NT2/D1 (cell line): ENCODE measurements at regions not wholly inside any gene's neighbourhood (a gene's known extent, or its start where the extent isn't known, plus 50 kb on each side); places are given as distances from the start of the nearest gene placed in this dataset.

Experiments
- DNase-seq: peaks from one replicate; pipeline ENCODE4 v3.0.0-alpha.2; 2011; ENCODE audit warnings: low read depth, low spot score
- H3K27me3 ChIP-seq: 2 replicates; pipeline ENCODE4 v1.6.0; 2011; ENCODE audit warnings: mild to moderate bottlenecking; ENCODE audit not compliant: insufficient read length, insufficient read depth
- H3K36me3 ChIP-seq: 2 replicates; pipeline ENCODE4 v1.6.1; 2011; ENCODE audit warnings: mild to moderate bottlenecking, low read length, mixed read lengths; ENCODE audit not compliant: insufficient read depth, insufficient read length
- H3K4me1 ChIP-seq: 2 replicates; pipeline ENCODE4 v1.5.1; 2011; ENCODE audit not compliant: insufficient read depth, insufficient read length
- H3K4me3 ChIP-seq: 2 replicates; pipeline ENCODE4 v1.5.1; 2011; ENCODE audit warnings: low read depth; ENCODE audit not compliant: insufficient read length
- H3K9ac ChIP-seq: 2 replicates; pipeline ENCODE4 v1.6.0; 2011; ENCODE audit warnings: low read depth; ENCODE audit not compliant: insufficient read length
- H3K9me3 ChIP-seq: 2 replicates; pipeline ENCODE4 v1.5.1; 2011; ENCODE audit warnings: mild to moderate bottlenecking, low read length; ENCODE audit not compliant: insufficient read depth
- SUZ12 ChIP-seq: IDR thresholded peaks from 2 replicates; pipeline ENCODE4 v1.6.1; 2011; ENCODE audit not compliant: insufficient read length, insufficient read depth; ENCODE audit errors: extremely low read depth
- YY1 ChIP-seq: IDR thresholded peaks from 2 replicates; pipeline ENCODE4 v1.6.1; 2011; ENCODE audit not compliant: insufficient read length, insufficient read depth
- ZNF274 ChIP-seq: IDR thresholded peaks from 2 replicates; pipeline ENCODE4 v1.6.1; 2011; ENCODE audit warnings: mild to moderate bottlenecking, low read depth, low read length

- Histone ChIP-seq H3K9me3 (0 out of 2 replicates have a peak, but pooled peaks cover 9% of the 10 kb centered on the region), H3K4me1 (no peaks in the 10 kb centered on the region), H3K9ac (no peak overlapping the region), H3K36me3 (no peaks in the 10 kb centered on the region), H3K4me3 (no peak overlapping the region), H3K27me3 (no peaks in the 10 kb centered on the region)
- TF ChIP-seq SUZ12 = no peak
- TF ChIP-seq YY1 = no peak
- no peak for TF ChIP-seq ZNF274
- no peak for DNase-seq
These were observed 1593.1 kb upstream of the RAG2 start for GRCh38 chr11:38191101-38191500.

GRCh38 chr11:38182126-38182866, 1584.3 kb upstream of the RAG2 start:
- no peak for TF ChIP-seq ZNF274
- TF ChIP-seq YY1 = no peak
- TF ChIP-seq SUZ12 = no peak

GRCh38 chr11:38176686-38177322, 1578.8 kb upstream of the RAG2 start:
- TF ChIP-seq SUZ12 = no peak
- TF ChIP-seq ZNF274 = no peak
- Histone ChIP-seq H3K27me3 (no peaks in the 10 kb centered on the region), H3K9me3 (no peaks in the 10 kb centered on the region), H3K4me3 (no peak overlapping the region), H3K9ac (no peak overlapping the region), H3K4me1 (no peaks in the 10 kb centered on the region), H3K36me3 (no peaks in the 10 kb centered on the region)
- DNase-seq = no peak

More at GRCh38 chr11:38182126-38182866, 1584.3 kb upstream of the RAG2 start:
- no peaks in the 10 kb centered on the region for H3K36me3 ChIP-seq
- no peak overlapping the region for H3K4me3 ChIP-seq
- H3K27me3 ChIP-seq = no peaks in the 10 kb centered on the region
- H3K9me3 ChIP-seq = no peaks in the 10 kb centered on the region
- H3K9ac ChIP-seq = no peak overlapping the region
- no peaks in the 10 kb centered on the region for H3K4me1 ChIP-seq
- no peak for DNase-seq

GRCh38 chr11:38173676-38174075, 1575.6 kb upstream of the RAG2 start:
- TF ChIP-seq ZNF274 = no peak
- TF ChIP-seq YY1 = no peak
- no peak for TF ChIP-seq SUZ12
- no peaks in the 10 kb centered on the region for H3K27me3 ChIP-seq
- H3K4me1 ChIP-seq = no peaks in the 10 kb centered on the region
- H3K9me3 ChIP-seq = no peaks in the 10 kb centered on the region
- DNase-seq = no peak
- no peaks in the 10 kb centered on the region for H3K36me3 ChIP-seq
- H3K9ac ChIP-seq = no peak overlapping the region
- no peak overlapping the region for H3K4me3 ChIP-seq

- H3K36me3 ChIP-seq = no peaks in the 10 kb centered on the region
- TF ChIP-seq YY1 (no peak), ZNF274 (no peak), SUZ12 (no peak)
- H3K9me3 ChIP-seq = no peaks in the 10 kb centered on the region
- no peaks in the 10 kb centered on the region for H3K27me3 ChIP-seq
- H3K9ac ChIP-seq = no peak overlapping the region
- no peak overlapping the region for H3K4me3 ChIP-seq
- no peak for DNase-seq
- no peaks in the 10 kb centered on the region for H3K4me1 ChIP-seq
These were observed 1571.2 kb upstream of the RAG2 start for GRCh38 chr11:38169286-38169685.

GRCh38 chr11:38163526-38163925, 1565.5 kb upstream of the RAG2 start:
- Histone ChIP-seq H3K9ac (no peak overlapping the region), H3K4me1 (no peaks in the 10 kb centered on the region), H3K36me3 (no peaks in the 10 kb centered on the region), H3K9me3 (no peaks in the 10 kb centered on the region), H3K27me3 (no peaks in the 10 kb centered on the region), H3K4me3 (no peak overlapping the region)
- no peak for DNase-seq
- no peak for TF ChIP-seq YY1
- no peak for TF ChIP-seq ZNF274
- TF ChIP-seq SUZ12 = no peak

GRCh38 chr11:38160433-38160832, 1562.4 kb upstream of the RAG2 start:
- no peaks in the 10 kb centered on the region for H3K27me3 ChIP-seq
- H3K9ac ChIP-seq = no peak overlapping the region
- no peak for TF ChIP-seq SUZ12
- TF ChIP-seq ZNF274 = no peak
- no peak for TF ChIP-seq YY1
- no peak overlapping the region for H3K4me3 ChIP-seq
- H3K9me3 ChIP-seq = no peaks in the 10 kb centered on the region
- H3K36me3 ChIP-seq = no peaks in the 10 kb centered on the region
- no peaks in the 10 kb centered on the region for H3K4me1 ChIP-seq
- DNase-seq = no peak
